Epithelial cell of proximal tubule (primary cell): ENCODE measurements at regions not wholly inside any gene's neighbourhood (a gene's known extent, or its start where the extent isn't known, plus 50 kb on each side); places are given as distances from the start of the nearest gene placed in this dataset.

Experiments used
- DNase-seq: peaks from one replicate; pipeline ENCODE4 v3.0.0-alpha.2; 2011; ENCODE audit warnings: low read depth
- H3K4me3 ChIP-seq: 2 replicates; pipeline ENCODE4 v1.5.1; 2011; ENCODE audit warnings: low read depth, mild to moderate bottlenecking, low read length
- CTCF ChIP-seq: conservative IDR thresholded peaks from 2 replicates; pipeline ENCODE4 v1.5.1; 2012; ENCODE audit warnings: low read depth, mild to moderate bottlenecking, low read length

DNA sequence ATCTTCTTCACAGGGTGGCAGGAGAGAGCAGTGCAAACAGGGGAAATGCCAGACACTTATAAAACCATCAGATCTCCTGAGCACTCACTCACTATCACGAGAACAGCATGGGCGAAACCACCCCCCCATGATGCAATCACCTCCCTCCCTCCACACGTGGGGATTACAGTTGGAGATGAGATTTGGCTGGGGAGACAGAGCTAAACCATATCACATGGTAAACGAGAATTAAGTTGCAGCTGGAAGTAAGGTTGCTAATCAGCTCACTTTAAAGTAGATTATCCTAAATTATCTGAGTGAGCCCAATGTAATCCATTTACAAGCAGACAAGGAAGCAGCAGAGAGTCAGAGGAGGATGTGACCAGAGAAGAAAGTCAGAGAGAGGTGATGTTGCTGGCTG is 102.2 kb upstream of the IPO5 start:
- no peak for DNase-seq
- no peak overlapping the region for H3K4me3 ChIP-seq
- TF ChIP-seq CTCF: no peak

DNA sequence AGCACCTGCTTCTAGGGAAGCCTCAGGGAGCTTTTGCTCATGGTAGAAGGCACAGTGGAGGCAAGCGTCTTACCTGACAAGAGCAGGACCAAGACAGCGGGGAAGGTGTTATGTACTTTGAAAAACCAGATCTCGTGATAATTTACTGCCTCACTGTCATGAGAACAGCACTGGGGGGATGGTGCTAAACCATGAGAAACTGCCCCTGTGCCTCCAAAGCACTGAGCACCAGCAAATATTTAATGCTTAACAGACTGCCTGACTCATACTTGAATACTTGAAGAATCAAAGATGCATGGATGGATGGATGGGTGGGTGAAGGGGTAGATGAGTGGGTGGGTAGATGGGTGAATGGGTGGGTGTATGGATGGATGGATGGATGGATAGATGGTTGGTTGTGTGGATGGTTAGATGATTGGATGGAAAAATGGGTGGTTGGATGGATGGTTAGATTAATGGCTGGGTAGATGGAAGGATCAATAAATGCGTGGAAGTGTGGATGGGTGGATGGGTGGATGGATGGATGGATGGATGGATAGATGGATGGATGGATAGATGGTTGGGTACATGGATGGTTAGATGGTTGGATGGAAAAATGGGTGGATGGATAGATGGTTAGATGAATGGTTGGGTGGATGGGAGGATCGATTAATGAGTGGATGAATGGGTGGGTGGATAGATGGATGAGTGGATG is 101.1 kb upstream of the IPO5 start:
- DNase-seq: peak; percentile 48
- H3K4me3 ChIP-seq: no peak overlapping the region
- TF ChIP-seq CTCF: no peak

- DNase-seq: no peak
- no peak overlapping the region for H3K4me3 ChIP-seq
- TF ChIP-seq CTCF: no peak
Observed at GRCh38 chr13:97853550-97853949, 99.9 kb upstream of the IPO5 start.

GRCh38 chr13:97855570-97856303 is 97.7 kb upstream of the IPO5 start:
- no peak overlapping the region for H3K4me3 ChIP-seq
- DNase-seq: peak; percentile 87
- peak; percentile 89 for TF ChIP-seq CTCF

GRCh38 chr13:97856304-97856675 is 97.2 kb upstream of the IPO5 start:
- no peak overlapping the region for H3K4me3 ChIP-seq
- no peak for DNase-seq
- TF ChIP-seq CTCF: no peak

- TF ChIP-seq CTCF: no peak
- no peak overlapping the region for H3K4me3 ChIP-seq
- no peak for DNase-seq
Observed at GRCh38 chr13:97858161-97858560, 95.3 kb upstream of the IPO5 start.

DNA sequence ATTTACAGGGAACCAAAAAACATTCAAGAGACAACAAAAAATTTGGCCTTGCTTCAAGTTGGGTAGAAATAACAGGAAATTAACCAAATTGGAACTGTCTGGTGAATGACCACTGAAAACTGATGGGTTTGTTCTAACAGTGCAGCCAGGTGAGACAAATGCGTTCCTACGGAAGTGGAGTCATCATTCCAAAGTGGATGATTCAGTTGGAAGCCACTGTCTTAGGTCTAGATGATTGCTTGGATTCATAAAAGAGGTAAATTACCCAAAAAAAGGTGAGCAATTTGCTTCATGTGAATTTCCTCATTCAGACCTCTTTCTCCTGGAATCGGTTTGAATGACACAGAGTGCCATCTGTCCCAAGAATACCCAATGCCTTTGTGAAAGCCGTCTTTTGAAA is 87.1 kb upstream of the IPO5 start:
- no peak for TF ChIP-seq CTCF
- no peak overlapping the region for H3K4me3 ChIP-seq
- DNase-seq: no peak
